ENCODE measurements at regions not wholly inside any gene's neighbourhood (a gene's known extent, or its start where the extent isn't known, plus 50 kb on each side); places are given as distances from the start of the nearest gene placed in this dataset.
"Not testable (repeated sequence)": the region's sequence is repeated elsewhere in the genome, so short reads cannot be mapped to it uniquely, and the experiment has no call there.

DNA sequence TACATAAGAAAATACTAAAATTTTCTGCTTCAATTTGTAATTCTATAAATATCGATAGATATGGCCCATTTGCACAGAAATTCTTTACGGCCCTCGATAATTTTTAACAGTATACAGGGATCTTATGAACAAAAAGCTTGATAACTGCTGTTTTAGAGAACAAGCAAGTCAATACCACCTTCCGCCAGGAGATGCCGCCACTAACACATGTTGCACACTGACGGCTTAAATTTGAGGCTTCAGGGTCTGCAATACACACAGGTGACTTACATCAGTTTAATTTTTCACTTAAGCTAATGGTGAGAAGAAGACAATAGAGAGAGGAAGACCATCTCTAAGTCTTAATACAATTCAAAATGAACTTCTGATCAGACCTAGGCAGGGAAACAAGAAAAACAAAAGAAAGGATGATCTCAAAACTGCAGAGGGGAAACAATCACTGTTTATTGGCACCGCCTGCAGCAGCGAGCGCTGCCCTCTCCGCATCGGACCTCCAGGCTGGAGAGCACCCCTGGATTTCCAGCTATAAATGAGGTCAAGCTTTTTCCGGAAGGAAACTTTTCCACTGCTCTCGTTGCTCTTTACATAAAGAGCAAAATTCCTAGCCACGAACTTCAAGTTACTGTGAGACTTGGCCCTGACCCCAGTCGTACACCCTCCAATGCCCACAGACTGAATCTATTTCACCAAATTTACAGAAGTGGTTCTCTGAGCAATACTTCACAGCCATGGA, 53.9 kb downstream of the OTOR start:
- peak; percentile 43 to 69 for DNase-seq (ENCODE audit: low read depth in 2 of 2)

DNA sequence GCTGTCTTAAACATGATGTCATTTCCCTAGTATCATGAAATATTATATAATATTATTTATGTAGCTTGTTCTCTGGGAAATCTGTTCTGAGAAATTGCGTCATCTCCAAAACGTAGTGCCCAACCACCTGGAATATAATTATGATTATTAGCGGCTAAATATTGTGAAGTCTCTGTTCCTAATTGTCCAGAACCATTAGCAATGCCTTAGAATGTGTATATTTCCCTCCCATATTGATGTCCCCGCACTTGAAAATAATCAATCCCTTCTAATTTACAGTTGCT, 54.4 kb downstream of the OTOR start:
- DNase-seq (ENCODE audit: low read depth in 2 of 2), result no peak

DNA sequence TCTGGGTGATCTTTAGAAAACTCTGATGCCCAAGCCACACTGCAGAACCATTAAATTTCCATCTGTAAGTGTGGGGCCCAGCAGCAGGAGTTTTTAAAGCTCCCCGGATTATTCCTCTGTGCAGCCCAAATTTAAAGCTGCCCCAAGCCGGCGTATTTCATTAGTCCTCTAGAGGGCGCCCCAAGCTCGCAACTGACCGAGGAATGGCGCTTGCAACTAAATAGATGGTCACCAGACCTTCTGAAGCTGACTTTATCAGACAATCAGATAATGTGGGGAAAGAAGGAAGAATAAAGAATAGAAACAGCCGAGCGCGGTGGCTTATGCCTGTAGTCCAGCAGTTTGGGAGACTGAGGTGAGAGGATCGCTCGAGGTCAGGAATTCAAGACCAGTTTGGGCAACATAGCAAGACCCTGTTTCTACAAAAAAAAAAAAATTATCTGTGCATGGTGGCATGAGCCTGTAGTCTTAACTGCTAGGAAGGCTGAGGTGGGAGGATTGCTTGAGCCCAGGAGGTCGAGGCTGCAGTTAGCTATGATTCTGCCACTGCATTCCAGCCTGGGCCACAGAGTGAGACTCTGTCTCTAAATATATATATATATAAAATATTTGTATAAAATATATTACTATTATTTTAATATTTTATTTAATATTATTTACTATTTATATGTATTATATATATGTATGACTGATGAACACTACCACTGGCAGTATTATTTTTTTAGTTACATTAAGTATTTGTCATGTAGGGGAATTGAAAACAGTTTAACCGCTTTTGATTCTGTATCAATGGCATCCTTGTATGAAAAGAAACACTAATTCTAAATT, 56.0 kb downstream of the OTOR start:
- peak; percentile 43 to 51 for DNase-seq (ENCODE audit: low read depth in 2 of 2)

DNA sequence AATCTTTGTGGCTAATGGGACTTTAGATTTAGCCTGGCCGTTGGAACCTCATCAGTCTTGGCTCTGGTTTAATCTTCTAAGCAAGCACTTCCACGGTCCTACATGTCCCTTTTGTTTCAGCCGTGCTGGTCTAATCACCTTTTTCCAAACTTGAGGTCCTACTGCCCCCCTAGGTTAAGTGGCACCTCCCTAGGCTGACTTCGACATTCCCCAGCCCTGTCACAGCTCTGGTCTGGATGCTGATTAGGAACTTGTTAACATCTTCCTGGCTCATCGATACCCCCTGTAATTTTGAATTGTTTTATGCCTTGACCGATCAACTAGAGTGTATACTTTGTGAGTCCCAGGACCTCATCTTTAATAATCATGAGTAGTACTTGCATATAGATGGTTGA, 56.6 kb downstream of the OTOR start:
- DNase-seq (ENCODE audit: low read depth in 2 of 2), result no peak

DNA sequence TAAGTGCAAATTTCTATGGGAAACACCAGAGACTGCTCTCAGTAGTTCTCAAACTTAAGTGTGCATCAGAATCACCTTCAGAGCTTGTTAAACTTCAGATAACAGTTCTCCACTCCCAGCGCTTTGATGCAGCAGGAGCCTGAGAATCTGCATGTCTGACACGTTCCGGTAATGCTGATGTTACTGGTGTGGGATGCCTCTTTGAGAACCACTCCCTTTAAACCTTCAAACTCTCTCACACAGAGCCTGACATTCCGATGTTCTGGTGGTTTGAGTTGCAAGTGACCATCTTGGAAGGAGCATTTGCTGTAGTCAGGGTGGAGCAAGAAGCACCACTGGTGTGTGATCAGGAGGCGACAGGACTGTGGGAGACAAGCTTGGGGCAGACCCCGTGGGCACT, 57.9 kb downstream of the OTOR start:
- no peak for DNase-seq (ENCODE audit: low read depth in 2 of 2)

DNA sequence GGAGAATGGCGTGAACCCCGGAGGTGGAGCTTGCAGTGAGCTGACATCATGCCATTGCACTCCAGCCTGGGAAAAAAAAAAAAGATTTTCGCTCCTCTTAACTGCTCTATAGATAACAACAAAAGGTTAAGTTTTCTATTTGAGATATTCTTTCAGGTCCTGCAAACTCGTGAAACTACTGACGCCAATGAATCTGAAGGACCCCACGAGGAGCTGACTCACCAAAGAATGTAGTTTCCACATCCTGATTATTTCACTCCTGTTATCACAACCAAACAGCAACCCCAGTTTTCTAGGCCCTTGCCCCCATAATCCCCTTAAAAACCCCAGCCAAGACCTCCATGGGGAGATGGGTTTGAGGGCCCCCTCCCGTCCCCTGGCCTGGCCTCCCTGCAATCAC, 58.7 kb downstream of the OTOR start:
- DNase-seq (ENCODE audit: low read depth in 2 of 2), result no peak

DNA sequence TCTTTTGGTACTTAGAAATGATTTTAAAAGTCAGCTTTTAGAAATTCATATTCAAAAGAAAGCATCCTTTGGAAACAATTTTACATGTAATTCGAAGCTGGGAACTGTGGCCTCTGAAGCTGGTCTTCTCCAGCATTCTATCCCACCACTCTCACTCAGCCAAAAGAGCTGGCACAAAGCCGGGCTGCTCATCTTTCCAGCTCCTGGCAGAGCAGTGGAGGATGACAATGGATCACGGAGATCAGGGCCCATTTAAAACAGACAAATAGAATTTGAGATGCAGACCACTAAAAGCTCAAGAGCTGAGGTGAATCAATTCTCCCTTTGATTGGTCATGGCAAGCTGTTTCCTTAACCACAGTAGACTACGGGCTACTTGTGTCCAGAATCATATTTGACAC, 60.6 kb downstream of the OTOR start:
- DNase-seq (ENCODE audit: low read depth in 2 of 2), result no peak

DNA sequence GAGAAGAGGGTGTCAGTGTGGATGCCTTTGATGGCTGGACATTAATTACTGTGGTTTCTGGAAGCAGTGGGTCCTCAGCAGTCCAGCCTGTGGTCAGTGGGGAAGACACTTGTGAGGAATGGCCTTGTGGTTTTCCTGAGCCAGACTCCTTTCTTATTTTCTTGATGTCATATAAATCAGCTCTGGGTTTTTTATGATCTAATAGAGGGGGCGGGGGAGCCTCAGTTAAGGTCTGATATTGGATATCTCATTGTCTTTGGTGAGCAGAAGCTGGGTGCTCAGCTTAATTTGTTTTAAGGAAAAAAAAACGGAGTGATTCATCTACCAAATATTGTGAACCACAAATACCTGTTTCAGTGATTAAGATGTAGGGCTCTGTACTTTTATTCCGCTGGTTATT, 62.1 kb downstream of the OTOR start:
- DNase-seq (ENCODE audit: low read depth in 2 of 2), result no peak

DNA sequence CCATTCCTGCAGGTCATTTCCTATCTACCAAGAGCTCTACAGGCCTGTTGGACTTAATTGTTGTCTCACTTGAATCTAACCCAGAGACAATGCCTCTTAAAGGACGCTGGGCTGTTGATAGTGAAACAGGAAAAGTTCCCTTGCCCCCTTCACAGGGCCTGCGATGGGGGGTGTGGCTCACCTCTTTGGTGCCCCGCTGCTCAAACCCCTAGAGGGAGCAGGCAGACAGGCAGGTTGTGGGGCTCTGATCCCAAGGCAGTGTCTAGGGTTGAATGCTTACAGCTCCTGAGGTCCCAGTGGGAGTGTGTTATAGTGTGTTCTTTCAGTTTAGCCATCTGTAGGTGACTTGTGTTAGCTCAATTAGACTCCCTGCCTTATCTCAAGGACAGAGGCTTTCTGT, 68.0 kb downstream of the OTOR start:
- DNase-seq (ENCODE audit: low read depth in 2 of 2), result no peak

DNA sequence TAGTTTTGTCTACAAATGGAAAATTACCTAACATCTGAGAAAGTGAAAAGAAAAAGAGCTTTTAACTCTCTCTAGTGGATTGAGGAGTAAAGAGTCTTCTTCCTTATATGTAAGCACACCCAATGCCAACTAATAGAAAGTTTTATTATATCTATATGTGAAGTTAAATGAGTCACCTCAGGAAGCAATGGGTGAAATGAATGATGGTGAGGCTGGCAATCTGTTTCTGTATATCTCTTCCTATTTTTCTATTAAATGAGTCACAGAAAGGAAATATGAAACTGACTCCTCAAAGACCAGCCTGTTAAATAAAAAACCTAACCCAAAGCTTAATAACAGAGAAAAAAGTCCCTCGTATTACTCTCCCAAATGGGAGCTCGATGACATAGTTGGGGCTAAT, 71.3 kb downstream of the OTOR start:
- DNase-seq (ENCODE audit: low read depth in 2 of 2), result no peak

DNA sequence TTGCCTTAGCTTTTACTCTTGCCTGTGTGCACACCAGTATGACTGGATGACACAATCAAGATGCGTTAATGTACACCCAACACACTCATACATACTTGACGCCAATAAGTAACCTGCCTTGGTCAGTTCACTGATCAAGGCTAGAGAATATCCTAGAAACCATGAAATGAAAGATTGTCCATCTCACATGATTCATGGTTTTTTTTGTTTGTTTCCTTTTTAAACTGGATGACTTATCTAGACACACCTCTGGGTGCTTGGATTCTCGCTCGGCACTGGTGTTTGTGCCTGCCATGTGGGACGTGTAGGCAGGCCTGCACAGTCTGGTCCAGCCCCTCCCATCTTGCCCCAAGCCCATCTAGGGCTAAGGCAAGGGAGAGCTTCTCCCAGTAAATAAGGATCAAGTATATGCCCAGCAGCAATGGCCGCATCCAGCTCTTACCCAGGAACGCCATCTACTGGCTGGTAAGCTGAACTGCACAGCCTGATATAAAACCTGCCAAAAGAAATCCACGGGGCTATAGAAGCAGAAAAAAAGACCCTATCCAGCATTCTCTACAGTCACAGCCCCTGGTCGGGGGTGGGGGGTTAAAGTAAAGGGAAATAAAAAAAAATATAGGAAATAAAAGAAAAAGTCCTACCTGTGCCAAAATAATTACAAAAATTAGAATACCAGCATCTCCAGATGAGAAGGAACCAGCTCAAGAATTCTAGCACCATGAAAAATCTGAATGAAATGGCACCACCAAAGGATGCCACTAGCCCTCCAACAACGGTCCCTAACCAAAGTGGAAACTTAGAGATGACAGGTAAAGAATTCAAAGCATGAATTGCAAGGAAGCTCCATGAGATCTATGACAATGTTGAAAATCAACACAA, 73.3 kb downstream of the OTOR start:
- DNase-seq (ENCODE audit: low read depth in 2 of 2), result no peak

DNA sequence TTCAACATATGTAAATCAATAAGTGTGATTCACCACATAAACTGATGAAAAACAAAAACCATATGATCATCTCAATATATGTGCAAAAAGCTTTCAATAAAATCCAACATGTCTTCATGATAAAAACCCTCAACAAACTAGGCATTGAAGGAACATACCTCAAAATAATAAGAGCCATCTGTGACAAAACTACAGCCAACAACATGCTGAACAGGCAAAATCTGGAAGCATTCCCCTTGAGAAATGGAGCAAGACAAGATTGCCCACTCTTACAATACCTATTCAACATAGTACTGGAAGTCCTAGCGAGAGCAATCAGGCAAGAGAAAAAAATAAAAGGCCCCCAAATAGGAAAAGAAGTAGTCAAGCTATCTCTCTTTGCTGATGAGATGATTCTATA, 76.5 kb downstream of the OTOR start:
- DNase-seq (ENCODE audit: low read depth in 2 of 2), result no peak

DNA sequence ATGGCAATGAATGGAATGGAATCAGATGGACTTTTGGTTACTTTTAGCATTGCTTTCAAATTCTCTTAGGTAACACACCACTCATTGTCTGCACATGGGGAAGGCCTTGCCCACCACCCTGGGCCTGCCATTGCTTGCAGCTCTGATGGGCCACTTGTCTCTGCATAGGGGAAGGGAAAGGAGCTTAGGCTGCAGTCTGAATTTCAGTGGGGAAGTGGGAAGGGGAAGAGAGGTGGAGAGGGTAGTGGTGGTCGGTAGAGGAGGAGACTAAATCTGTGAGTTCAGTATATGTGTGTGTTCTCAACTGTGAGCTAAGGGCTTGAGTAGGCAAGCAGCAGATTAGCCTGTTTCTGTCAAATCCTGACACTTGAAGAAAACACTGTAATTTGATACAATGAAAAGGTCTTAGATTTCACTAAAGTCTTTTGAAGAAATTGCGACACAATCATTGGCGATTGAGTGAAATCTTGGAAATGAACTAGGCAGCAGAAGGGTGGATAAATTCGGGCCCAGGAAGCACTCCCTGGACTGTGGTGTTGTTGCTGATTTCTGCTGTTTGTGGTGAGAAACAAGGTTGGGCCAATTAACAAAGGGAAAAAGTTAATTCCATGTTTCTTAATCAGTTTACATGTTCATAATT, 80.6 kb downstream of the OTOR start:
- DNase-seq (ENCODE audit: low read depth in 2 of 2), result no peak

DNA sequence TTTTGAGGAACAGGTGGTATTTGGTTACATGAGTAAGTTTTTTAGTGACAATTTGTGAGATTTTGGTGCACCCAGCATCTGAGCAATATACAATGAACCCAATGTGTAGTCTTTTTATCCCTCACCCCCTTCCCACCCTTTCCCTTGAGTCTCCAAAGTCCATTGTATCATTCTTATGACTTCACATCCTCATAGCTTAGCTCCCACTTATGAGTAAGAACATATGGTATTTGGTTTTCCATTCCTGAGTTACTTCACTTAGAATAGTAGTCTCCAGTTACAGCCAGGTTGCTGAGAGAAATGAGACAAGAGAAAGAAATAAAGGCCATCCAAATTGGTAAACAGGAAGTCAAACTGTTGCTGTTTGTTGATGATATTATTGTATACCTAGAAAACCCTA, 87.5 kb downstream of the OTOR start:
- DNase-seq (ENCODE audit: low read depth in 2 of 2), result not testable (repeated sequence)

DNA sequence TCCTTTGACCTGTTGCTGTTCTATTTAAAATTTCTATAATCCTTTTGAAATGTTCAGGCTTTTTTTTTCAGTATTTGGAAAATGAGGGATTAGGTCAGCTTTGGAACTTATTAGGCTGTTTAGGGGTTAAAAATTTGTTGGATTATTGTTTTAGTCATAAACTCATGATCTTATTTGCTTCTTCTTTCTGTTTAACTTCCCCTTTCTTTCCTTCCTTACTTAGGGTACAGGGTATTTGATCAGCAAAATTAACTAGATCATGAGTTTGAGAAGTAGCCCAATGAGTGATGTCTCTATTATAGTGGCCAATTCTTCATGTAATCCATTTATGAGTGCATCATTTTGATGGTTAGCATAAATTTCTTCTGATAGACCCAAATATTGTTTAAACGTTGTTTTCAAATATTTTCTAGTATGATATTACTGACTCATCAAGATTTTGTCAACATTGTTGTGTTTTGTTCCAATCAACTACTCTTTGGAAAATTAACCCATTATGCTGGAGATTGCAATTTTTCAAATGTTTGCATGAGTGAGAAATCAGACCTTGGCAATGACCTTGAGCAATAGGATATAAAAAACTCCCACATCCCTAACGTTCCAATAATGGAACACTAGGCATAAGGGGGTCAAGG, 94.4 kb downstream of the OTOR start:
- DNase-seq (ENCODE audit: low read depth in 2 of 2), result no peak

DNA sequence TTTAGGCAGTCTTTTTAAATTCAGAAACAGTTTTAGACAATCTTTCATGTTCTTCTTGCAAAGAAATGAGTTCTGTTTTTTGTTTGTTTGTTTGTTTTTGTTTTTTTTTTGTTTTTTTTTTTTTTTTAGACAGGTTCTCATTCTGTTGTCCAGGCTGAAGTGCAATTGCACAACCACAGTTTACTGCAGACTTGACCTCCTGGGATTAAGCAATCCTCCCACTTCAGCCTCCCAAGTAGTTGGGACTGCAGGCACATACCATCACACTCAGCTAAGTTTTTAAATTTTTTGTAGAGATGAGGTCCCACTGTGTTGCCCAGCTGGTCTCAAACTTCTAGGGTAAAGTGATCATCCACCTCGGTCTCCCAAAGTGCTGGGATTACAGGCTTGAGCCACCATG, 96.2 kb downstream of the OTOR start:
- DNase-seq (ENCODE audit: low read depth in 2 of 2), result no peak

DNA sequence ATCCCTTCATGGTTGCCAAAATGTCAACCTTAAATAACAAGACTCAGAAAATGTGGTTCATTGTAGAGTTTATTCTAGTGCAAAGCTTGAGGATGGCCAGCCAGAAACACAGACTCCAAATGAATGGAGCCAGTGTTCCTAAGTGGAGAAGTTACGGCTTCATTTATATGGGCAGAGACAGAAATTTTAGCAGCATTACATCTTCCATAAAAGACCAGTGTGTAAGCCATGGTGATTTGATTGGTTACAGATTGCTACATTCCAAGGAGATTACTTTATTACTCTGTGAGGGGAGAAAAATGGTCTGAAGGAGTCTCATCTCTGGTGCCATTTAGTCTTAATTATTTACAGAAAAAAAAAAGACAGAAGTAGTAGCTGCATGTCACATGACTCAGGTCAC, 97.8 kb downstream of the OTOR start:
- no peak for DNase-seq (ENCODE audit: low read depth in 2 of 2)

DNA sequence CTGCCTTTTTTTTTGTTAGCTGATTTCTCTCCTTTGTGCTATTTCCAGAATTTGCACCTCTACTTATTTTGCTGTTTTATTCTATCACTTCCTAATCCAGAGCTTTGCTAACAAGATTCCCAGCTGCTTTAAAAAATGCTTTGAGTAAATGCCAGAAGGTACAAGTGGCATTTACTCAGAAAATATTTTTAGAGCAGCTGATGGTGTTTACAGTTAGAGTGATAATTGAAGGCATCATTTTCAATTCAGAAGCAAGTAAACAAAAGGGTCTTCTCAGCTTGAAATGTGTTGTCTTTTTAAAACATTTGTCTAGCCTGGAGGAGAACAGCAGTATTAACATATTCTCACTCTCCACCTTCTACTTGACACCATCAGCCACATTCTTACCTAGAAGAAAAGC, 99.9 kb downstream of the OTOR start:
- DNase-seq (ENCODE audit: low read depth in 2 of 2), result no peak

DNA sequence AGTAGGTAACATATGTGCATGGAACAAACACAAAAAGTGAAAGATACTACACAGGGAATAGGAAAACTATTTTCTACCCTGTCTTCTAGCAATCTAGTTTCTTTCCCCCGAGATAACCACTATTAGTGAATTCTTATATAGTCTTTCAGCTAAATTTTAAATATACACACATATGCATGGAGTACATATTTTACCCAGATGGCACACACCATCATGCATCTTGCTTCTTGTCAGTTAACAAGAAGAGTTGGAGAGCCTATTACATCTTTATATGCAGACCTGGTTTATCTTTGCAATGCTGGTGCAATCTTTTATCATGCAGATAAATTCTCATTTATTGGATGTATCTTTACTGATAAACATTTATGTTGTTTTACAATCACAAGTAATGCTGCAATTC, 100.4 kb downstream of the OTOR start:
- DNase-seq (ENCODE audit: low read depth in 2 of 2), result no peak

DNA sequence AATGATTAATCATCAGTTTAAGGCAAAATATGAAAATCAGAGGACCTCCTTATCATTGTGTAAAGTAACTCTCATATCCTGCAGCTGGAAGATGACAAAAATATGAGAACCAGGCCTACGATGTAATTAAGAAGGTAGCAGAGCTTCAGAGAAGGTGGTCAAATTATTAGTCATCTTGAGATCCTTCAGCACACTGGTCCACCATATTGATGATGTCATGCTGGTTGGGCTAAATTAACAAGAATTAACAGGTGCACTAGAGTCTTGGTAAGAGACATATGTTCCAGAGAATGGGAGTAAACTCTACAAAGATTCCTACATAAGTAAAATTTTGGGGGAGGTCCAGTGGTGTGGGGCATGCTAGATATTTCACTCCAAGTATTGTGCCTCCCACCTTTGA, 112.8 kb downstream of the OTOR start:
- no peak for DNase-seq (ENCODE audit: low read depth in 2 of 2)

DNA sequence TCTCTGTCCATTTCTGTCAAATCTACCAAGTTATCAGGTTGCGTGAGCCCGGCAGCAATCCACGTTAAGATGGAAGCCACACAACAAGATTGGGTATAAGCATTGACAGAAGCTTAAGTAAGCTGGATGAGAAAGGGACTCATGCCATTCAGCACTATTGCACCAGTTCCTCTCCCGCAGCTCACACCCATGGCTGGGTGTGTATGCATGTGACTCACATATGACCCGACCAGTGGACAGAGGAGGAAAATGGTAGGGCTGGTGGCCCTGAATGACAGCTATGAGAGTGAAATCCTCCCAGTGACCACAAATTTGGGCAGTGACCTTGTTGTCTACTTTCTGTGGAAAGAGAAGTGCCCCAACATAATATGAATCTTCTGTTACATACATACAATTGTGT, 113.5 kb downstream of the OTOR start:
- no peak for DNase-seq (ENCODE audit: low read depth in 2 of 2)

DNA sequence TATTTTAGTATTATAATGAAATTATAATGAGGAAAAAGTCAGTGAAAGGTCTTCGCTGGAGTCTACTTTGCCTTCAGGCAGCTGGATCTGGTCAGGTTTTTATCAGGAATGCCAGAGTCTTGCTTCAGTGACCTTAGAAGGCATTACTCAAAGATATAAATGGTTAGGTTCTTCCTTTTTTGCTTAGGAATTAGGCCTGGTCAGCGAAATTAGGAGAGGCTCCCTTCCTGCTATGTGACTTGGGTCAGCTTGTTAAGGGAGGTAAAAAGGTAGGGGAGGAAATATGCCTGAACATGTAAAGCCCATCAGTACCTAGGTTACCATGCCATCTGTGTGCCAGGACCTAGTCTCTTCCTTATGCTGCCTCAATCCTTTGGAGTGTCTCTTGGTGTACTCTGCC, 115.1 kb downstream of the OTOR start:
- no peak for DNase-seq (ENCODE audit: low read depth in 2 of 2)

Measured in stimulated activated CD4-positive, alpha-beta T cell treated with anti-CD3 and anti-CD28 coated beads, Interleukin-4, amount 100 ng/mL, for 48 hours (primary cell).